A549 (cell line): ENCODE measurements at regions not wholly inside any gene's neighbourhood (a gene's known extent, or its start where the extent isn't known, plus 50 kb on each side); places are given as distances from the start of the nearest gene placed in this dataset.

ENCODE experiments used
- ATAC-seq, 2 experiments: fragments of 200-7000 bp in 1 of 2; fragments of >200 bp in 1 of 2; cut with Nextera tagmentation in 1 of 2; cut with Tn5 transposase in 1 of 2; 3 replicates each; pipeline versions ENCODE4 v1.8.0 to v1.9.1; 2018 to 2020; ENCODE audit warnings: mild to moderate bottlenecking in 1 of 2, moderate library complexity in 1 of 2
- CTCF ChIA-PET: fragments of 300-600 bp; sonication (Branson Sonifier 250); formaldehyde crosslinking; extraction: SDS; loops from one replicate; lab custom pipeline; 2021; ENCODE audit warnings: antibody characterized with exemption, inconsistent platforms; lab: Yijun Ruan, JAX
- POLR2A ChIA-PET: fragments of 350-600 bp; formaldehyde crosslinking; extraction: SDS; loops from one replicate; lab custom pipeline; 2021; ENCODE audit warnings: antibody characterized with exemption, inconsistent platforms; lab: Yijun Ruan, JAX
- DNase-seq, 2 experiments: peaks; one replicate each; pipeline versions ENCODE4 v3.0.0 to v3.0.0-alpha.2; 2011 to 2016; ENCODE audit warnings: low read depth in 1 of 2, low spot score in 1 of 2
- FAIRE-seq: peaks from 2 replicates; lab custom pipeline; 2011; peaks lifted over from hg19 to GRCh38; lab: Jason Lieb, UNC
- H3K27ac ChIP-seq, 2 experiments: fragments of >200 bp; sonication (Bioruptor Twin); formaldehyde crosslinking; 3 replicates each; pipeline ENCODE4 v1.5.1; 2016 to 2017
- H3K4me1 ChIP-seq: fragments of >200 bp; sonication (Bioruptor Twin); formaldehyde crosslinking; 3 replicates; pipeline ENCODE4 v1.6.1; 2016
- H3K4me2 ChIP-seq: fragments of >200 bp; sonication (Bioruptor Twin); formaldehyde crosslinking; 3 replicates; pipeline ENCODE4 v1.6.1; 2016
- H3K4me3 ChIP-seq: fragments of >200 bp; sonication (Bioruptor Twin); formaldehyde crosslinking; 3 replicates; pipeline ENCODE4 v1.5.1; 2016
- H3K9me3 ChIP-seq: fragments of >200 bp; sonication (Bioruptor Twin); formaldehyde crosslinking; 3 replicates; pipeline ENCODE4 v1.6.1; 2016
- ATOH8 ChIP-seq: fragments of 250-450 bp; sonication (Bioruptor Pico); IDR thresholded peaks from 2 replicates; pipeline ENCODE4 v1.5.0; 2020; ENCODE audit warnings: low read depth, mild to moderate bottlenecking, moderate library complexity
- EHF ChIP-seq: fragments of 250-450 bp; sonication (Bioruptor Pico); IDR thresholded peaks from 2 replicates; pipeline ENCODE4 v1.5.0; 2020; ENCODE audit warnings: mild to moderate bottlenecking
- FOSL2 ChIP-seq, 2 experiments: fragments of 450-650 bp in 1 of 2; fragments of >200 bp in 1 of 2; sonication (Bioruptor Twin) in 1 of 2; formaldehyde crosslinking; IDR thresholded peaks; 2 replicates each; pipeline versions ENCODE4 v1.5.0 to v1.6.1; 2016 to 2020; ENCODE audit warnings: mild to moderate bottlenecking in 1 of 2, moderate library complexity in 1 of 2
- HDAC2 ChIP-seq: fragments of 200-600 bp; sonication (generic); IDR thresholded peaks from 2 replicates; pipeline ENCODE4 v1.6.1; 2016
- HES2 ChIP-seq: fragments of >200 bp; sonication (Bioruptor Twin); formaldehyde crosslinking; IDR thresholded peaks from 2 replicates; pipeline ENCODE4 v1.6.1; 2016
- HEYL ChIP-seq: fragments of 250-450 bp; sonication (Bioruptor Pico); IDR thresholded peaks from 2 replicates; pipeline ENCODE4 v1.8.0; 2021; ENCODE audit warnings: mild to moderate bottlenecking, moderate library complexity
- JUNB ChIP-seq: fragments of >200 bp; sonication (Bioruptor Twin); formaldehyde crosslinking; IDR thresholded peaks from 2 replicates; pipeline ENCODE4 v1.6.1; 2016
- KDM5A ChIP-seq: fragments of 200-600 bp; sonication (generic); IDR thresholded peaks from 2 replicates; pipeline ENCODE4 v1.6.1; 2016; ENCODE audit warnings: antibody characterized with exemption, mild to moderate bottlenecking
- MYC ChIP-seq: IDR thresholded peaks from 2 replicates; pipeline ENCODE4 v1.6.1; 2012; ENCODE audit warnings: mild to moderate bottlenecking, inconsistent platforms, low read length, improper control_type of control experiment, borderline replicate concordance
- NFE2L2 ChIP-seq: fragments of 150-350 bp; conservative IDR thresholded peaks from 2 replicates; pipeline ENCODE4 v1.6.1; 2014; ENCODE audit warnings: low read length
- NR3C1 ChIP-seq: fragments of >200 bp; sonication (Bioruptor Twin); formaldehyde crosslinking; IDR thresholded peaks from 3 replicates; pipeline ENCODE4 v1.6.1; 2017
- PHF8 ChIP-seq: fragments of 200-600 bp; sonication (generic); IDR thresholded peaks from 2 replicates; pipeline ENCODE4 v1.6.1; 2016; ENCODE audit warnings: low read depth, mild to moderate bottlenecking, antibody characterized with exemption, moderate library complexity, borderline replicate concordance
- POLR2A ChIP-seq: IDR thresholded peaks from 2 replicates; pipeline ENCODE4 v1.6.1; 2012; ENCODE audit warnings: mild to moderate bottlenecking, low read length
- RARB ChIP-seq: fragments of 250-450 bp; sonication (Bioruptor Pico); IDR thresholded peaks from 2 replicates; pipeline ENCODE4 v1.8.0; 2021; ENCODE audit warnings: mild to moderate bottlenecking, moderate library complexity
- TFCP2L1 ChIP-seq: fragments of 250-450 bp; sonication (Bioruptor Pico); IDR thresholded peaks from 2 replicates; pipeline ENCODE4 v1.5.0; 2021; ENCODE audit warnings: mild to moderate bottlenecking
- USF2 ChIP-seq: fragments of 450-650 bp; IDR thresholded peaks from 2 replicates; pipeline ENCODE4 v1.6.1; 2014; ENCODE audit warnings: antibody characterized with exemption
- ZC3H11A ChIP-seq: fragments of 450-650 bp; IDR thresholded peaks from 2 replicates; pipeline ENCODE4 v1.6.1; 2014; ENCODE audit warnings: antibody characterized with exemption, mild to moderate bottlenecking
- WGBS: methylation state at CpG from one replicate; pipeline ENCODE4 v1.1.6; 2017; ENCODE audit errors: missing lambda C conversion rate; 5-methylcytosine and 5-hydroxymethylcytosine counted together
- TF ChIP-seq, protein P1 (sequence below): IDR thresholded peaks from 2 replicates; pipeline ENCODE4 v1.6.1; 2012; ENCODE audit warnings: low read depth, borderline replicate concordance
- TF ChIP-seq, protein P2 (sequence below): fragments of >200 bp; sonication (Bioruptor Twin); formaldehyde crosslinking; IDR thresholded peaks from 3 replicates; pipeline ENCODE4 v1.5.1; 2016
- TF ChIP-seq, protein P3 (sequence below): IDR thresholded peaks from 2 replicates; pipeline ENCODE4 v1.6.1; 2012

DNA sequence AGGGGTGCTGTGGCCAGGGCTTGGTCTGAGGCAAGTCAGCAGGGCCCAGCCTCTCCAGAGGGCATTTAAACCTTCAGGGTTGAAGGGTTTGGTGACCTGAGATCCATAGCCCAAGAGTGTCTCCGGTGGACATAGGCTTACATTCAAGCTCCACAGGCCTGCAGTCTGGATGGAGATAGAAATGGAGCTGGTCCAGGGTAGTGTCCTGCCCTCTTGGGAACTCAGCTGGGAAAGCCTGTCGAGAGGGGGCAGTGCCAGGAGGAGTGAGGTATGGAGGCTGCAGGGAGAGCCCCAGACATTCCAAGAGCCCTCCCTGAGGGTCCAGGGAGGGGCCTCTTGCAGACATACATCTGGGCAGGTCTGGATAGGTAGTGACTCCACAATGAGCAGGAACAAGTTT is 177.0 kb upstream of the MVB12B start:
- H3K27ac ChIP-seq, result no peak overlapping the region
- H3K4me2 ChIP-seq, result no peak overlapping the region
- TF ChIP-seq TFCP2L1 (CRISPR knock-in tag), result no peak
- TF ChIP-seq, protein P1, sequence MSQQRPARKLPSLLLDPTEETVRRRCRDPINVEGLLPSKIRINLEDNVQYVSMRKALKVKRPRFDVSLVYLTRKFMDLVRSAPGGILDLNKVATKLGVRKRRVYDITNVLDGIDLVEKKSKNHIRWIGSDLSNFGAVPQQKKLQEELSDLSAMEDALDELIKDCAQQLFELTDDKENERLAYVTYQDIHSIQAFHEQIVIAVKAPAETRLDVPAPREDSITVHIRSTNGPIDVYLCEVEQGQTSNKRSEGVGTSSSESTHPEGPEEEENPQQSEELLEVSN, result no peak
- no peak for TF ChIP-seq HES2
- H3K9me3 ChIP-seq, result no peaks in the 10 kb centered on the region
- DNase-seq (no peak), FAIRE-seq (no peak), ATAC-seq (no peak)
- H3K4me3 ChIP-seq, result no peak overlapping the region
- 53% methylated on average over 2 of the region's 2 CpGs for WGBS
- ChIA-PET POLR2A (no interaction called here), CTCF (interaction anchor here (0.9 to 2.8 kb wide), 3 partner anchors 9 to 742 kb away, joined by 3 to 8 read pairs (median 3); no protein-coding TSS in a partner anchor)
- peaks cover 5% of the 10 kb centered on the region; the same call in 2 of the 3 replicates for H3K4me1 ChIP-seq

DNA sequence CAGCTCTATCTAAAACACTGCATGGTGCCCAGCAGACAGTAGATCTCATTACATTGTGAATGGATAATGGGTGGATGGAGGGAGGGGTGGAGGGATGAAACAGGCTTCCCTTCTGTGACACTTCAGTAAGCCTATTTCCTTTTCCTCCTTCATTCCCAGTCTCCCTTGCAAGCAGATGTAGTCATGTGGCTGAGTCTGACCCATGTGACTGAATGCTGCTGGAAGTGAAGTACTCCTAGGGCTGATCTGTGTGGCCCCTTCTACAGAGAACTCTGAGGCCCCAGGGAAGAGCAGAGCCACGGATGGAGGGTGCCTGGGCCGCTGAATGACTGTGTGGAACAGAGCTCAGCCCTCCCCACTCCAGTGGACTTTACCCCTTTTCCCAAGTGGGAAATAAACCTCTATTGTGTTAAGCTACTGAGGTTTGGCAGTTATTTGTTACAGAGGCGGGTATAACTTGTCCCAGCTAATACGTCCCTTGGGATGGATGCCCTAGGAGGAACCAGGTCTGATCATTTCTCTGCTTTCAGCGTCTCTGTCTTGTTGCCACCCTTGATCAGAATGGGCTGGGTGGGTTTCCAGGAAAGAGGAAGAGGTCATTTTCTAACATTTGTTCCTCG is 176.1 kb upstream of the MVB12B start:
- no peak for ATAC-seq
- CTCF ChIA-PET, result interaction anchor here (0.6 to 2.8 kb wide), 5 partner anchors 8 to 743 kb away, joined by 3 to 8 read pairs (median 3); no protein-coding TSS in a partner anchor

DNA sequence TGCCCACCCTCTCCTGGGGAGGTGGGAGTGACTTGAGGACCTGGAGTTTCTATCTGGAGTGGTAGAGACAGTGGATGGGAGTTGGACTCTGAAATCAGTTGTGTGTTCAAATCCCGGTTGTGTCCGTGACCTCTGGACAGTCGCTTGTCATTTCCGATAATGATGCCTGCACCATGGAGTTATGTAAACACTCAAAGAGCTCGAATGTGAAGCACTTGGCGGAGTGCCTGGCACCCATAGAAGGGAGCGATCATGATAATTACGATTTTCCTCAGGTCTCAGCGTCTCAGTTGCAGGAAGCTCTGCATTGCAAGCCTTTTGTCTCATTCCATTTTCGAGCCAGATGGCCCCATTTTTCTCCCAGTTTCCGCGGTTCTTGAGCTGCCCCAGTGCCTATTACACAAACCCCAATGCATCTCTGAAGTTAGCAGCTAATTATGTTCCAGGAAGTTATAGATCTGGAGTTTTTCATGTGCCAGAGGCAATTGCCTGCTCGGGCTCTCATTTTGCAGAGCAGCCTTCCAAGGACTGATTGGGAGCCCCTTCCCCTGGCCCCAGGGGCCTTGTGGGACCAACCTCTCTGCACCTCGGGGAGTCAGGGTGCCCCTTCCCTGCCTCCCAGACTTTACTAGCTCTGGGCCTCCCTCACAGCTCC is 175.5 kb upstream of the MVB12B start:
- ATAC-seq (no peak), DNase-seq (no peak), FAIRE-seq (no peak)
- no peaks in the 10 kb centered on the region for H3K9me3 ChIP-seq
- ChIA-PET CTCF (interaction anchor here (0.6 to 2.8 kb wide), 4 partner anchors 7 to 743 kb away, joined by 3 to 8 read pairs (median 3); no protein-coding TSS in a partner anchor), POLR2A (no interaction called here)
- H3K27ac ChIP-seq, result no peak overlapping the region
- 35% methylated on average over 14 of the region's 14 CpGs for WGBS
- TF ChIP-seq PHF8, result no peak
- no peak for TF ChIP-seq ZC3H11A
- TF ChIP-seq, protein P2, sequence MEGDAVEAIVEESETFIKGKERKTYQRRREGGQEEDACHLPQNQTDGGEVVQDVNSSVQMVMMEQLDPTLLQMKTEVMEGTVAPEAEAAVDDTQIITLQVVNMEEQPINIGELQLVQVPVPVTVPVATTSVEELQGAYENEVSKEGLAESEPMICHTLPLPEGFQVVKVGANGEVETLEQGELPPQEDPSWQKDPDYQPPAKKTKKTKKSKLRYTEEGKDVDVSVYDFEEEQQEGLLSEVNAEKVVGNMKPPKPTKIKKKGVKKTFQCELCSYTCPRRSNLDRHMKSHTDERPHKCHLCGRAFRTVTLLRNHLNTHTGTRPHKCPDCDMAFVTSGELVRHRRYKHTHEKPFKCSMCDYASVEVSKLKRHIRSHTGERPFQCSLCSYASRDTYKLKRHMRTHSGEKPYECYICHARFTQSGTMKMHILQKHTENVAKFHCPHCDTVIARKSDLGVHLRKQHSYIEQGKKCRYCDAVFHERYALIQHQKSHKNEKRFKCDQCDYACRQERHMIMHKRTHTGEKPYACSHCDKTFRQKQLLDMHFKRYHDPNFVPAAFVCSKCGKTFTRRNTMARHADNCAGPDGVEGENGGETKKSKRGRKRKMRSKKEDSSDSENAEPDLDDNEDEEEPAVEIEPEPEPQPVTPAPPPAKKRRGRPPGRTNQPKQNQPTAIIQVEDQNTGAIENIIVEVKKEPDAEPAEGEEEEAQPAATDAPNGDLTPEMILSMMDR, result no peak
- TF ChIP-seq EHF (CRISPR knock-in tag), result no peak
- no peak for TF ChIP-seq FOSL2 (IDR thresholded peaks at IDR 0.05)
- TF ChIP-seq FOSL2 (CRISPR knock-in tag; IDR thresholded peaks at IDR 0.05), result no peak
- TF ChIP-seq, protein P3, sequence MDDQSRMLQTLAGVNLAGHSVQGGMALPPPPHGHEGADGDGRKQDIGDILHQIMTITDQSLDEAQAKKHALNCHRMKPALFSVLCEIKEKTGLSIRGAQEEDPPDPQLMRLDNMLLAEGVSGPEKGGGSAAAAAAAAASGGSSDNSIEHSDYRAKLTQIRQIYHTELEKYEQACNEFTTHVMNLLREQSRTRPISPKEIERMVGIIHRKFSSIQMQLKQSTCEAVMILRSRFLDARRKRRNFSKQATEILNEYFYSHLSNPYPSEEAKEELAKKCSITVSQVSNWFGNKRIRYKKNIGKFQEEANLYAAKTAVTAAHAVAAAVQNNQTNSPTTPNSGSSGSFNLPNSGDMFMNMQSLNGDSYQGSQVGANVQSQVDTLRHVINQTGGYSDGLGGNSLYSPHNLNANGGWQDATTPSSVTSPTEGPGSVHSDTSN, result no peak
- TF ChIP-seq MYC, result no peak
- TF ChIP-seq HEYL (CRISPR knock-in tag), result no peak
- no peak for TF ChIP-seq NFE2L2
- no peak for TF ChIP-seq POLR2A
- TF ChIP-seq RARB, result no peak
- TF ChIP-seq KDM5A, result no peak
- no peak for TF ChIP-seq ATOH8
- no peak for TF ChIP-seq JUNB
- H3K4me3 ChIP-seq, result no peak overlapping the region
- H3K4me2 ChIP-seq, result peak overlapping the region; percentile 17; the same call in 1 of the 3 replicates
- peaks cover 5% of the 10 kb centered on the region; the same call in 2 of the 3 replicates for H3K4me1 ChIP-seq

More for the DNA sequence above, 176.1 kb upstream of the MVB12B start:
- Histone ChIP-seq H3K4me1 (peaks cover 5% of the 10 kb centered on the region; the same call in 2 of the 3 replicates), H3K9me3 (no peaks in the 10 kb centered on the region), H3K4me2 (no peak overlapping the region), H3K27ac (no peak overlapping the region), H3K4me3 (no peak overlapping the region)
- 52% methylated on average over 6 of the region's 6 CpGs for whole genome bisulfite sequencing
- DNase-seq (no peak), FAIRE-seq (no peak)
- TF ChIP-seq NR3C1 (no peak), HDAC2 (no peak), HES2 (no peak), USF2 (peak; percentile 42; the same call in 1 of the 2 replicates)
- POLR2A ChIA-PET, result no interaction called here
